GM12878 (cell line): ENCODE measurements at regions not wholly inside any gene's neighbourhood (a gene's known extent, or its start where the extent isn't known, plus 50 kb on each side); places are given as distances from the start of the nearest gene placed in this dataset.

Experiments used
- ATAC-seq: fragments of 200-7000 bp; cut with Tn5 transposase; 3 replicates; pipeline ENCODE4 v1.9.1; 2020; ENCODE audit warnings: mild to moderate bottlenecking, moderate library complexity
- BruUV-seq: library from RNA; stranded (reverse); fragments of 400-500 nt; replicated peaks from 2 replicates; lab custom pipeline; 2021; lab: Mats Ljungman, UMichigan
- CTCF ChIA-PET: fragments of 300-600 bp; sonication (Branson Sonifier 250); formaldehyde crosslinking; extraction: SDS; loops from one replicate; lab custom pipeline; 2021; ENCODE audit warnings: inconsistent platforms; lab: Yijun Ruan, JAX
- POLR2A ChIA-PET: fragments of 350-600 bp; formaldehyde crosslinking; extraction: SDS; loops from one replicate; lab custom pipeline; 2021; ENCODE audit warnings: inconsistent platforms; lab: Charles Lee
- RAD21 ChIA-PET: fragments of 300-600 bp; sonication (Branson Sonifier 250); formaldehyde crosslinking; loops from one replicate; lab custom pipeline; 2023; ENCODE audit warnings: antibody characterized with exemption; ENCODE audit not compliant: unreplicated experiment; lab: Charles Lee
- SMC1A ChIA-PET: fragments of 300-600 bp; sonication (Branson Sonifier 250); formaldehyde crosslinking; loops from one replicate; lab custom pipeline; 2023; ENCODE audit not compliant: unreplicated experiment, uncharacterized antibody; lab: Charles Lee
- DNase-seq: peaks from one replicate; pipeline ENCODE4 v3.0.0-alpha.2; 2011; ENCODE audit warnings: low read depth, low spot score
- FAIRE-seq: peaks from 3 replicates; lab custom pipeline; 2011; peaks lifted over from hg19 to GRCh38; lab: Jason Lieb, UNC
- H2AFZ ChIP-seq: 2 replicates; pipeline ENCODE4 v1.6.0; 2011; ENCODE audit warnings: low read depth, low read length, control low read depth; ENCODE audit not compliant: control insufficient read depth
- H3K27ac ChIP-seq: 2 replicates; pipeline ENCODE4 v1.5.1; 2011; ENCODE audit warnings: control low read depth; ENCODE audit not compliant: control insufficient read depth, insufficient read depth
- H3K27me3 ChIP-seq, 2 experiments: replicated peaks in 1 of 2; 2 replicates each; pipeline versions ENCODE4 v1.6.0 to v1.6.1; 2011; ENCODE audit warnings: low read length in 1 of 2; ENCODE audit not compliant: control insufficient read depth in 2 of 2, insufficient read depth in 2 of 2
- H3K36me3 ChIP-seq, 2 experiments: 2 replicates each; pipeline ENCODE4 v1.5.1; 2011; ENCODE audit warnings: low read length in 1 of 2; ENCODE audit not compliant: control insufficient read depth in 2 of 2, insufficient read depth in 2 of 2
- H3K4me1 ChIP-seq: 2 replicates; pipeline ENCODE4 v1.6.1; 2011; ENCODE audit warnings: mild to moderate bottlenecking, low read length, moderate library complexity, mixed read lengths; ENCODE audit not compliant: control insufficient read depth, insufficient read depth
- H3K4me2 ChIP-seq: 2 replicates; pipeline ENCODE4 v1.6.0; 2011; ENCODE audit warnings: control low read depth; ENCODE audit not compliant: control insufficient read depth, insufficient read depth
- H3K4me3 ChIP-seq: fragments of 200-600 bp; sonication (generic); 2 replicates; pipeline ENCODE4 v1.5.1; 2016
- H3K79me2 ChIP-seq: 2 replicates; pipeline ENCODE4 v1.6.0; 2011; ENCODE audit warnings: low read length; ENCODE audit not compliant: control insufficient read depth, insufficient read depth
- H3K9ac ChIP-seq: 2 replicates; pipeline ENCODE4 v1.8.0; 2011; ENCODE audit warnings: low read length, control low read depth, mixed read lengths; ENCODE audit not compliant: control insufficient read depth, insufficient read depth
- H3K9me3 ChIP-seq: replicated peaks from 3 replicates; pipeline ENCODE4 v1.5.1; 2011; ENCODE audit warnings: mild to moderate bottlenecking, low read length; ENCODE audit not compliant: control insufficient read depth, insufficient read depth
- H4K20me1 ChIP-seq: 2 replicates; pipeline ENCODE4 v1.6.0; 2011; ENCODE audit not compliant: control insufficient read depth, insufficient read depth
- BACH1 ChIP-seq: fragments of 450-650 bp; IDR thresholded peaks from 2 replicates; pipeline ENCODE4 v1.6.1; 2017; ENCODE audit warnings: mild to moderate bottlenecking, borderline replicate concordance
- CHD2 ChIP-seq: IDR thresholded peaks from 2 replicates; pipeline ENCODE4 v1.6.1; 2011; ENCODE audit warnings: low read depth, low read length, improper control_type of control experiment, borderline replicate concordance
- DPF2 ChIP-seq: fragments of 450-650 bp; IDR thresholded peaks from 2 replicates; pipeline ENCODE4 v1.6.1; 2017; ENCODE audit warnings: mild to moderate bottlenecking
- EGR1 ChIP-seq, 2 experiments: IDR thresholded peaks; 1 replicate in 1 of 2; 2 replicates in 1 of 2; pipeline ENCODE4 v1.6.1; 2011 to 2012; ENCODE audit warnings: low read depth in 2 of 2, low read length in 2 of 2, borderline replicate concordance in 1 of 2, mild to moderate bottlenecking in 1 of 2, moderate library complexity in 1 of 2
- ESRRA ChIP-seq: IDR thresholded peaks from 2 replicates; pipeline ENCODE4 v1.6.1; 2012; ENCODE audit warnings: mild to moderate bottlenecking, low read length, improper control_type of control experiment
- MLLT1 ChIP-seq: fragments of 450-650 bp; IDR thresholded peaks from 2 replicates; pipeline ENCODE4 v1.6.1; 2016; ENCODE audit warnings: mild to moderate bottlenecking
- MXI1 ChIP-seq: fragments of 150-350 bp; IDR thresholded peaks from 2 replicates; pipeline ENCODE4 v1.6.1; 2011; ENCODE audit warnings: low read depth, mild to moderate bottlenecking, inconsistent platforms, low read length, improper control_type of control experiment
- NFYB ChIP-seq: IDR thresholded peaks from 2 replicates; pipeline ENCODE4 v1.6.1; 2011; ENCODE audit warnings: low read depth, mild to moderate bottlenecking, low read length, improper control_type of control experiment, moderate library complexity; ENCODE audit not compliant: insufficient read depth
- PML ChIP-seq: IDR thresholded peaks from 2 replicates; pipeline ENCODE4 v1.6.1; 2012; ENCODE audit warnings: low read length, inconsistent platforms
- RELA ChIP-seq: fragments of 450-650 bp; IDR thresholded peaks from 2 replicates; pipeline ENCODE4 v1.8.0; 2014; ENCODE audit warnings: borderline replicate concordance; ENCODE audit not compliant: partially characterized antibody
- RELB ChIP-seq: fragments of 450-650 bp; IDR thresholded peaks from 2 replicates; pipeline ENCODE4 v1.6.1; 2017; ENCODE audit warnings: low read depth, mild to moderate bottlenecking, moderate library complexity
- WGBS: methylation state at CpG from one replicate; pipeline ENCODE4 v1.1.6; 2016; ENCODE audit warnings: low lambda C conversion rate; ENCODE audit not compliant: insufficient replicate concordance, insufficient coverage; ENCODE audit errors: missing lambda C conversion rate; 5-methylcytosine and 5-hydroxymethylcytosine counted together
- in situ Hi-C: fragments of 300-500 bp; cut with MboI; formaldehyde crosslinking; loops from 9 replicates; pipeline ENCODE4 v1.14.3; 2018; ENCODE audit warnings: mixed read lengths
- intact Hi-C: fragments of 100-400 bp; cut with micrococcal nuclease; formaldehyde crosslinking; loops from one replicate; pipeline ENCODE4 v1.14.2; 2022; ENCODE audit not compliant: unreplicated experiment
- TF ChIP-seq, protein P1 (sequence below): IDR thresholded peaks from 2 replicates; pipeline ENCODE4 v1.6.1; 2012; ENCODE audit warnings: low read depth, low read length, improper control_type of control experiment
- TF ChIP-seq, protein P2 (sequence below): fragments of 450-650 bp; IDR thresholded peaks from 2 replicates; pipeline ENCODE4 v1.6.1; 2017; ENCODE audit warnings: borderline replicate concordance
- TF ChIP-seq, protein P3 (sequence below): fragments of 450-650 bp; IDR thresholded peaks from 2 replicates; pipeline ENCODE4 v1.6.1; 2017; ENCODE audit warnings: antibody characterized with exemption, mild to moderate bottlenecking, moderate library complexity

- no peak for ATAC-seq
- Histone ChIP-seq H2AFZ (no peak overlapping the region), H3K9me3 (no peaks in the 10 kb centered on the region; the same call in 2 of the 3 replicates), H4K20me1 (no peaks in the 10 kb centered on the region; the same call in 1 of the 2 replicates), H3K79me2 (no peaks in the 10 kb centered on the region), H3K27me3 (no peaks in the 10 kb centered on the region), H3K9ac (no peak overlapping the region), H3K36me3 (no peaks in the 10 kb centered on the region), H3K4me3 (no peak overlapping the region), H3K4me1 (no peaks in the 10 kb centered on the region), H3K4me2 (no peak overlapping the region), H3K27ac (no peak overlapping the region)
- FAIRE-seq, result no peak
- 87% methylated on average over 33 of the region's 33 CpGs for whole genome bisulfite sequencing
- intact Hi-C loops (no loop called here), in situ Hi-C loops (no loop called here)
- ChIA-PET SMC1A (no interaction called here), POLR2A (no interaction called here), CTCF (no interaction called here), RAD21 (no interaction called here)
- no peak for DNase-seq
- no TSS peak for BruUV-seq
- TF ChIP-seq CHD2 (no peak), BACH1 (no peak), MXI1 (no peak), DPF2 (no peak), EGR1 (IDR thresholded peaks at IDR 0.05; ENCODE audit: borderline replicate concordance in 1 of 2, low read depth in 2 of 2, low read length in 2 of 2) (no peak), RELB (no peak), MLLT1 (no peak), RELA (no peak), NFYB (no peak), ESRRA (no peak), PML (no peak)
- TF ChIP-seq, protein P1, sequence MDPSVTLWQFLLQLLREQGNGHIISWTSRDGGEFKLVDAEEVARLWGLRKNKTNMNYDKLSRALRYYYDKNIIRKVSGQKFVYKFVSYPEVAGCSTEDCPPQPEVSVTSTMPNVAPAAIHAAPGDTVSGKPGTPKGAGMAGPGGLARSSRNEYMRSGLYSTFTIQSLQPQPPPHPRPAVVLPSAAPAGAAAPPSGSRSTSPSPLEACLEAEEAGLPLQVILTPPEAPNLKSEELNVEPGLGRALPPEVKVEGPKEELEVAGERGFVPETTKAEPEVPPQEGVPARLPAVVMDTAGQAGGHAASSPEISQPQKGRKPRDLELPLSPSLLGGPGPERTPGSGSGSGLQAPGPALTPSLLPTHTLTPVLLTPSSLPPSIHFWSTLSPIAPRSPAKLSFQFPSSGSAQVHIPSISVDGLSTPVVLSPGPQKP, result no peak
- TF ChIP-seq, protein P2, sequence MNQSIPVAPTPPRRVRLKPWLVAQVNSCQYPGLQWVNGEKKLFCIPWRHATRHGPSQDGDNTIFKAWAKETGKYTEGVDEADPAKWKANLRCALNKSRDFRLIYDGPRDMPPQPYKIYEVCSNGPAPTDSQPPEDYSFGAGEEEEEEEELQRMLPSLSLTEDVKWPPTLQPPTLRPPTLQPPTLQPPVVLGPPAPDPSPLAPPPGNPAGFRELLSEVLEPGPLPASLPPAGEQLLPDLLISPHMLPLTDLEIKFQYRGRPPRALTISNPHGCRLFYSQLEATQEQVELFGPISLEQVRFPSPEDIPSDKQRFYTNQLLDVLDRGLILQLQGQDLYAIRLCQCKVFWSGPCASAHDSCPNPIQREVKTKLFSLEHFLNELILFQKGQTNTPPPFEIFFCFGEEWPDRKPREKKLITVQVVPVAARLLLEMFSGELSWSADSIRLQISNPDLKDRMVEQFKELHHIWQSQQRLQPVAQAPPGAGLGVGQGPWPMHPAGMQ, result no peak
- TF ChIP-seq, protein P3, sequence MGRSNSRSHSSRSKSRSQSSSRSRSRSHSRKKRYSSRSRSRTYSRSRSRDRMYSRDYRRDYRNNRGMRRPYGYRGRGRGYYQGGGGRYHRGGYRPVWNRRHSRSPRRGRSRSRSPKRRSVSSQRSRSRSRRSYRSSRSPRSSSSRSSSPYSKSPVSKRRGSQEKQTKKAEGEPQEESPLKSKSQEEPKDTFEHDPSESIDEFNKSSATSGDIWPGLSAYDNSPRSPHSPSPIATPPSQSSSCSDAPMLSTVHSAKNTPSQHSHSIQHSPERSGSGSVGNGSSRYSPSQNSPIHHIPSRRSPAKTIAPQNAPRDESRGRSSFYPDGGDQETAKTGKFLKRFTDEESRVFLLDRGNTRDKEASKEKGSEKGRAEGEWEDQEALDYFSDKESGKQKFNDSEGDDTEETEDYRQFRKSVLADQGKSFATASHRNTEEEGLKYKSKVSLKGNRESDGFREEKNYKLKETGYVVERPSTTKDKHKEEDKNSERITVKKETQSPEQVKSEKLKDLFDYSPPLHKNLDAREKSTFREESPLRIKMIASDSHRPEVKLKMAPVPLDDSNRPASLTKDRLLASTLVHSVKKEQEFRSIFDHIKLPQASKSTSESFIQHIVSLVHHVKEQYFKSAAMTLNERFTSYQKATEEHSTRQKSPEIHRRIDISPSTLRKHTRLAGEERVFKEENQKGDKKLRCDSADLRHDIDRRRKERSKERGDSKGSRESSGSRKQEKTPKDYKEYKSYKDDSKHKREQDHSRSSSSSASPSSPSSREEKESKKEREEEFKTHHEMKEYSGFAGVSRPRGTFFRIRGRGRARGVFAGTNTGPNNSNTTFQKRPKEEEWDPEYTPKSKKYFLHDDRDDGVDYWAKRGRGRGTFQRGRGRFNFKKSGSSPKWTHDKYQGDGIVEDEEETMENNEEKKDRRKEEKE, result no peak
Measured at GRCh38 chr17:83014940-83015910, 64.2 kb upstream of the METRNL start.
